MV-4-11 (cell line): ENCODE measurements at regions not wholly inside any gene's neighbourhood (a gene's known extent, or its start where the extent isn't known, plus 50 kb on each side); places are given as distances from the start of the nearest gene placed in this dataset.
"Not testable (repeated sequence)": the region's sequence is repeated elsewhere in the genome, so short reads cannot be mapped to it uniquely, and the experiment has no call there.

Experiments used
- DNase-seq: peaks from one replicate; lab custom pipeline; 2025; lab: John Stamatoyannopoulos, UW

DNA sequence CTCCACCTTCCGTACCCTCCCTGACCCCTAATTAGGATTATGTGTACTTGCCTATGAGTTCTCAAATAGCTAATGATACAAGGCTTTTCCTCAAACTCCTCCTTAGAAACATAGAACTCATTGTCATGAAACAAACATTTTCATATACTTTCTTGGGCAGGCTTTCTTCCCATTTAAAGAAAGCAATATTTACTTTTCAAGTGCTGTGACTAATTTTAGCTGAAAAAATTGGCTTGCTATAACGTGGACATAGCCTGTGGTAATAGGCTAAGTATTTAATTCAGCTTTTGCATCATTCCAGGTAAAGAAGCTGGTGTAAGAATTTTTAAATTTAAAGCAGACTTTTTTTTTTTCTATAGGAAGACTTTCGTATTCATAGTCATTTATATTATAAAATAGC is 208.7 kb downstream of the SOX2 start:
- no peak for DNase-seq

DNA sequence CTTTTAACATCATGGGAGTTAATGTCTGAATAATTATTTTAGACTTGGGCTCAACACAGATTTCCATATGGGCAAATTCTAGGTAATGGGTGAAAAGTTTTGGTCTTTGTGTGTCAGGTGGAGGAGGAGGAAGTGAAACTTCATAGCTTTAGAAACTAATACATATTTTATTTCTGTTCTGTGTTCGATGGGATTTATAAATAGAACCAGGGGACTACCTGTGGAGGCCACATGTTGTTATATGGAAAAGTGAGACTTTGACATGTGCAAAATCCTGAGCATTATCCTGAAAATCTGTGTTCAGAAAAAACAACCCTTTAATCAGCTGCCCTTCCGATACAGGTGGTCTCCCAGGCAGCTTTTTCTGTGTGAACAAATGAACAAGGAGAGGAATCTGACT is 209.5 kb downstream of the SOX2 start:
- DNase-seq, result no peak

DNA sequence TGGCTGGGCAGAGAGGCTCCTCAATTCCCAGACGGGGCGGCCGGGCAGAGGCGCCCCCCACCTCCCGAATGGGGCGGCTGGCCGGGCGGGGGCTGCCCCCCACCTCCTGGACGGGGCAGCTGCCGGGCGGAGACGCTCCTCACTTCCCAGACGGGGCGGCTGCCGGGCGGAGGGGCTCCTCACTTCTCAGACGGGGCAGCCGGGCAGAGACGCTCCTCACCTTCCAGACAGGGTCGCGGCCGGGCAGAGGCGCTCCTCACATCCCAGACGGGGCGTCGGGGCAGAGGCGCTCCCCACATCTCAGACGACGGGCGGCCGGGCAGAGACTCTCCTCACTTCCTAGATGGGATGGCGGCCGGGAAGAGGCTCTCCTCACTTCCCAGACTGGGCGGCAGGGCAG is 214.1 kb downstream of the SOX2 start:
- DNase-seq, result not testable (repeated sequence)

GRCh38 chr3:181929501-181929900 is 217.8 kb downstream of the SOX2 start:
- DNase-seq, result no peak

GRCh38 chr3:181930105-181930504 is 218.4 kb downstream of the SOX2 start:
- peak; percentile 45 for DNase-seq

GRCh38 chr3:181932039-181932438 is 220.3 kb downstream of the SOX2 start:
- peak; percentile 86 for DNase-seq

- DNase-seq, result no peak
These were observed 221.4 kb downstream of the SOX2 start for GRCh38 chr3:181933052-181933618.

GRCh38 chr3:181935915-181936314 is 224.2 kb downstream of the SOX2 start:
- no peak for DNase-seq

GRCh38 chr3:181936774-181937173 is 225.0 kb downstream of the SOX2 start:
- DNase-seq, result no peak

GRCh38 chr3:181938580-181938979 is 226.9 kb downstream of the SOX2 start:
- not testable (repeated sequence) for DNase-seq

- no peak for DNase-seq
These were observed 229.0 kb downstream of the SOX2 start for GRCh38 chr3:181940703-181941102.

DNA sequence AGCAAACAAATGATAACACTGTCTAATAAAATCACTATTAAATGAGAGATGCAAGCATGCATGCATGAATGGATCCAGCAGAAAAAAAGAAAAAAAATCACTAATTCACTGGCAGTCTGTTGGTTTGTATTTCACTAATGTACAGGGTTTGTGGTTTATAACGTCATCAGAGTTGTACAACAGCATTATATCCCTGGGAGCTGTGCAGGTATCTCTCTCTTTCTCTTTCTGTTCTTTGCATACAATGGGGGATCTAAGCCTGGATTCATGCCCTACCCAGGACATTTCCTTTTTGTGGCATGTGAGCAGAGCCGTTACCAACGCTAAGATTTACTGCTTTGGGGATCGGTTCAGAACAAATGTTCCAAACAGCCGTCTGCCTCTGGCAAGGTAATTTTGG is 229.5 kb downstream of the SOX2 start:
- no peak for DNase-seq

GRCh38 chr3:181943285-181943684 is 231.6 kb downstream of the SOX2 start:
- DNase-seq, result no peak

DNA sequence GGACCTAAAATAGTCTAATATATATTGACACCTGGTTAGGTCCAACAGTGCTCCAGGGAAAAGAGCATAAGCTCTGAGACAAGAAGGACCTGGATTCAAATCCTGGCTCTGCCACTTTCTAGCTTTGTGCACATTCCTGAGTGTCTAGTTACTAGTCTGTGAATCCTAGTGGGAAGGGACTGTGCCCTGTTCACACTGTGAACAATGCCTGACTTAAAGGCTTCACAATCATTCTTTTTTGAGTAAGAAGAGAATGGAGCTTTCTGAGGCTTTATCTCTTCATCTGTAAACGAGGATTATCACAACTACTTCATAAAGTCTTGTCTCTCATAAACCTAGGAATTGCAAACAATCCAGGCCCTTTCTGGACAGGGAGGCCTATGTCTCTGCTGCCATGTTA is 235.9 kb downstream of the SOX2 start:
- no peak for DNase-seq

DNA sequence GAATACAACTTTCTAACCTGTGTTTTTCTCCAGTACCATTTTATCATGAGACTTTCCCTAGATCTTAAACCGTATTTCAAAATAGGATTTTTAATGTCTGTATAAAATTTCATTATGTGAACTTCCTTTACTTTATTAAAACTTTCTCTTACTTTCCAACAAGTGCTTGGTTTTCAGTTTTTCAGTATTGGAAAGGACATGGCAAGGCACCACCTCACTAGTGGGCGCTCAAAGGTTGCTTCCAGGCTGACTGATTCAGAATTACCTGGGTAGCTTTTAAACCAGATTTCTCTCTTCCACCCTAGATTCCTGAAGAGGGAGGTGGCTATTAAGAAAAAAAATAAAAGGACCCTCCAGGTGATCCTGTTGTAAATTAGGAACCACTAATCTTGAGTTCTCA is 236.6 kb downstream of the SOX2 start:
- no peak for DNase-seq

DNA sequence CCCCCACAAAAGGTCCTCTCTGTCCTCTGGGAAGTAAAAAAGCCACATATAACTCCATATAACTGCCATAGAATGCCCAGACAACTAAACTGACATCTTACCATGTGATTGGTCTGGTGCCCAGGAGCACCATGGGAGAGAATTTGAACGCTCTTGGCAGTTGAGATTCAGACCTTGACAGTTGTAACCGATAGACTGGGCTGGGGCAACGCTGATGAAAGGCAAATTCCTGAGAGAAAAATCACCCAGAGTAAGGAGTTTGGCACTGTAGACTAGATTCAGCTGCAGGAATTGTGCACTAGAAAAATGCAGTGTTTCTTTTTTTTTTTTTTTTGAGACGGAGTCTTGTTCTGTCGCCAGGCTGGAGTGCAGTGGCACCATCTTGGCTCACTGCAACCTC is 240.5 kb downstream of the SOX2 start:
- DNase-seq, result no peak

- no peak for DNase-seq
These were observed 241.2 kb downstream of the SOX2 start for GRCh38 chr3:181952929-181953328.

- no peak for DNase-seq
These were observed 243.8 kb downstream of the SOX2 start for GRCh38 chr3:181955566-181955965.

DNA sequence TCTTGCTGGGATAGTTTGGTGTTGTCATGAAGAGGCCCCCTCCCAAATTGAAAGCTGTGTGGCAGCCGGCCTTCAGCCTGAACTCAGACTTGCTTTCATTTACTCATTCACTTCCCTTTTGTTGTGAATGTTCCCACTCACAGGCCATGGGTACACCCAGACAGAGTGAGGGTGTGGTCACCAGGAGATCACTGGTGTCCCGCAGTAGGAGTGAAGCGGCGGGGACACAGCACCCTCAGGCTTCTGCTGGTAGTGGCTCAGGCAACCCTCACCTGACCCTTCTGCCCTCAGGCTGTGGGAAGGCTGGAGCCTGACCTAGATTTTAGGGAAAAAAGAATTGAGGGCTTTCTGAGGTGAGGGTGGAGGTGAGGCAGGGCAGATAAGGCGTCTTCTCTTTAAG is 244.4 kb downstream of the SOX2 start:
- peak; percentile 72 for DNase-seq

DNA sequence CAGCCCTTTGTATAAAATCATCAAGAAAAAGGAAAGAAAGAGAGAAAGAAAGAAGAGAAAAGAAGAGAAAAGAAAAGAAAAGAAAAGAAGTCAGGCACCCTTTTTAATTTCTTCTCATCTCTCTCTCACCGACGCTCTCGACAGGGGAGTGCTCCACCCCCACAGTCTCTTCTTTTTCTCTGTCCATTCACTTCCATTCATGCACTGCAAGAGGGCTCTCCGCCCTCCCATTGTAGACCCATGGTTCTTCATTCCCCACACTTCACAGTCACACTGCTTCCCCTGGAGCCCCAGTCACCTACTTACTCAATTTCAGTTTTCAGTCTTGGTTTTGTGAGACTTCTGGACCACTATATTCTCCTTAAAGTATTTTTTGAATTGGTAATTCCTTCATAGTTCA is 254.7 kb downstream of the SOX2 start:
- DNase-seq, result no peak

GRCh38 chr3:181969925-181970324 is 258.2 kb downstream of the SOX2 start:
- no peak for DNase-seq

DNA sequence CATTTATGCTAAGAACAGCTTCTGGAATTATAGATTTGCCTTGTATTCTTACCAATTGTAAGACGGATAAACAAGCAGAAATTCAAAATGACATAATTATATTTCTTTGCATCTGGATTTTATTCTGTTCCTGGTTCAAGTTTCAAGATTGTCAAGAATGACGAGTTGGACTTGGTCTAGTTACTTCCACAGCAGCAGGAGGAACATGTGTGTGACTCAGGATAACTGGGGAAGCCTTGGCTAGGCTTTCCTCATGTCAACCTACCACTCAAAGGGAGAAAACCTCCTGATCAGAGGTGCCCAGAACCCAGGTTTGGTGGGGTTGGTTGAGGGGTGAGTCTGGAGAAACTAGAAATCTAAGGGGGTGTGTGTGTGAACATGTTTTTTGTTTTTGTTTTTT is 259.7 kb downstream of the SOX2 start:
- no peak for DNase-seq

- DNase-seq, result no peak
These were observed 262.5 kb downstream of the SOX2 start for GRCh38 chr3:181974198-181974597.

DNA sequence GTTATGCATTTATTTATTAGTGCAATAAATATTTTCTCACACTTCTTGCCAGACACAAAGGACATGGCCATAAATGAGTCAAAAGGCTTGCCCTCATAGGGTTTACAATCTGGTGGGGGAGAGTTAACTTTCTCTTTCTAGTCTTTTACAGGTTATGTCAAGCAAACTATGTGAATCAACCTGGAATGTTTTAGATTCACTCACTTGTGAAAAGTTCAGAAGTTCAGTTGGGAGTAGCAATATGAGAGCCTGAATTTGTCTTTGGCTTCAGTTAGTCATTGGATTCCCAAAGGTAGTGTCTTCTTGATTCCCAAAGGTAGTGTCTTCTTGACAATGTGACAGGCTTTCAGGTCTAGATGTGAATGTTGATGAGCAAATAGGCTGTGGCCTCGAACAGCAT is 264.8 kb downstream of the SOX2 start:
- DNase-seq, result no peak

DNA sequence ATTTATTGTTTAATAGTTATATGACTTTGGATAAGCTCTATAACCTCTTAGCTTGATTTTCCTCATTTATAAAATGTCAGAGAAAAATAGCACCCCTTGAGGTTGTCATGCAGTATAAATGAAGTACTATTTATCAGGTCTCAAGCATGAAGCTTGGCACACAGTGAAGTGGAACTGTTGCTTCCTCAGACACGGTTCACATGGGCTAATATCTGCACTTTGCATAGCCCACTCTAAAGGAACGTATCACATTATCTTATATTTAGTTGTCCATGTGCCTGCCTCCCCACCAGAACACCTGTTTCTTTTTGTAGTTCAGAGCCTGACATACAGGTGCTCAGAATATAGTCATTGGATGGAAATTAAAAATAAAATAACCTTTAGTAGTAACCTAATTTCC is 273.7 kb downstream of the SOX2 start:
- DNase-seq, result no peak
